Choroid plexus epithelial cell (primary cell): ENCODE measurements at regions not wholly inside any gene's neighbourhood (a gene's known extent, or its start where the extent isn't known, plus 50 kb on each side); places are given as distances from the start of the nearest gene placed in this dataset.

Source experiments
- DNase-seq: peaks from one replicate; pipeline ENCODE4 v3.0.0-alpha.2; 2010; ENCODE audit warnings: low read depth
- H3K4me3 ChIP-seq: 2 replicates; pipeline ENCODE4 v1.5.1; 2011; ENCODE audit warnings: low read depth, mild to moderate bottlenecking, control low read depth, low read length, moderate library complexity
- CTCF ChIP-seq: conservative IDR thresholded peaks from 2 replicates; pipeline ENCODE4 v1.5.1; 2011; ENCODE audit warnings: low read depth, mild to moderate bottlenecking, control low read depth, inconsistent platforms, low read length, moderate library complexity

GRCh38 chr11:104637662-104638170 is 260.5 kb downstream of the CASP12 start:
- no peak for TF ChIP-seq CTCF
- no peak overlapping the region for H3K4me3 ChIP-seq
- peak; percentile 61 for DNase-seq

- no peak for DNase-seq
- TF ChIP-seq CTCF: no peak
- H3K4me3 ChIP-seq: no peak overlapping the region
Measured at GRCh38 chr11:104633226-104633625, 265.0 kb downstream of the CASP12 start.

GRCh38 chr11:104630352-104630751 is 267.9 kb downstream of the CASP12 start:
- TF ChIP-seq CTCF: no peak
- H3K4me3 ChIP-seq: no peak overlapping the region
- DNase-seq: no peak

- peak; percentile 51 for DNase-seq
- H3K4me3 ChIP-seq: no peak overlapping the region
- no peak for TF ChIP-seq CTCF
Measured at GRCh38 chr11:104625246-104625645, 273.0 kb downstream of the CASP12 start.

GRCh38 chr11:104624021-104624420 is 274.2 kb downstream of the CASP12 start:
- no peak for DNase-seq
- no peak overlapping the region for H3K4me3 ChIP-seq
- TF ChIP-seq CTCF: no peak

GRCh38 chr11:104623518-104623917 is 274.7 kb downstream of the CASP12 start:
- TF ChIP-seq CTCF: no peak
- no peak overlapping the region for H3K4me3 ChIP-seq
- DNase-seq: peak; percentile 89

GRCh38 chr11:104620991-104621390 is 277.3 kb downstream of the CASP12 start:
- TF ChIP-seq CTCF: no peak
- no peak for DNase-seq
- H3K4me3 ChIP-seq: no peak overlapping the region
